RWPE2 (cell line): ENCODE measurements at regions not wholly inside any gene's neighbourhood (a gene's known extent, or its start where the extent isn't known, plus 50 kb on each side); places are given as distances from the start of the nearest gene placed in this dataset.

Experiments
- ATAC-seq: fragments of 200-7000 bp; cut with Tn5 transposase; 3 replicates; pipeline ENCODE4 v1.9.1; 2021; ENCODE audit warnings: low read depth
- DNase-seq: peaks from one replicate; pipeline ENCODE4 v3.0.0-alpha.2; 2020; ENCODE audit warnings: low spot score
- H3K27ac ChIP-seq: fragments of 450-650 bp; 2 replicates; pipeline ENCODE4 v1.5.1; 2017; ENCODE audit warnings: mild to moderate bottlenecking; ENCODE audit not compliant: poor library complexity, severe bottlenecking
- H3K27me3 ChIP-seq: fragments of 250-450 bp; sonication (Bioruptor Pico); 2 replicates; pipeline ENCODE4 v1.5.1; 2021; ENCODE audit warnings: mild to moderate bottlenecking, moderate library complexity; ENCODE audit not compliant: insufficient read depth, poor library complexity, severe bottlenecking
- H3K36me3 ChIP-seq: fragments of 250-450 bp; sonication (Bioruptor Pico); 2 replicates; pipeline ENCODE4 v1.5.1; 2020; ENCODE audit warnings: low read depth, mild to moderate bottlenecking, moderate library complexity
- H3K4me1 ChIP-seq: fragments of 250-450 bp; sonication (Bioruptor Pico); 2 replicates; pipeline ENCODE4 v1.5.1; 2021; ENCODE audit warnings: mild to moderate bottlenecking, moderate library complexity; ENCODE audit not compliant: insufficient read depth, poor library complexity, severe bottlenecking
- H3K4me3 ChIP-seq: fragments of 250-450 bp; sonication (Bioruptor Pico); 2 replicates; pipeline ENCODE4 v1.5.1; 2021; ENCODE audit warnings: mild to moderate bottlenecking, moderate library complexity; ENCODE audit not compliant: severe bottlenecking
- H3K9me3 ChIP-seq: fragments of 250-450 bp; sonication (Bioruptor Pico); 2 replicates; pipeline ENCODE4 v1.5.1; 2021; ENCODE audit warnings: mild to moderate bottlenecking, moderate library complexity; ENCODE audit not compliant: severe bottlenecking
- CTCF ChIP-seq: fragments of 450-650 bp; IDR thresholded peaks from one replicate; pipeline ENCODE4 v1.5.1; 2017; ENCODE audit warnings: mild to moderate bottlenecking, moderate library complexity; ENCODE audit not compliant: poor library complexity, severe bottlenecking

DNA sequence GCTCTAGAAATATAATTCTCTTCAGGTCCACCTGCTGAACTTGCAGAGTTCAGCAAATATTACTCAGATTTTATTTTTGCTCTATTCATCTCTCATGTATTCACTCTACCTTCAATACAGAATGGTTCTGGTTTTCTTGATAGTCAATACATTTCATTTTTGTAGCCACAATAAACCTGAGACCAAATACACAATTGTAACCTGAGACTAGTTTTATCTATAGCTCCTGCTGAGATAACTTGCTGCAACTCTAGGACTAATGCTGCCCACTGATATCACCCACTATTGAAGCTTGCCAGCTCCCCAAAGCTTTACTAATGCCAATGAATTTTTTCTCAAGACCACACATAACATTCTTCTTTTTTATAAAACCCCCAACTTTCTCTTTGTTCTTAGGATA is 229.3 kb downstream of the NSUN3 start:
- DNase-seq (no peak), ATAC-seq (no peak)
- no peak for TF ChIP-seq CTCF
- Histone ChIP-seq H3K4me1 (peaks cover 7% of the 10 kb centered on the region), H3K4me3 (no peak overlapping the region), H3K36me3 (no peaks in the 10 kb centered on the region), H3K27ac (no peak overlapping the region), H3K27me3 (no peaks in the 10 kb centered on the region), H3K9me3 (no peaks in the 10 kb centered on the region)

GRCh38 chr3:94293793-94294195 is 230.9 kb downstream of the NSUN3 start:
- H3K36me3 ChIP-seq, result no peaks in the 10 kb centered on the region
- peaks cover 7% of the 10 kb centered on the region for H3K4me1 ChIP-seq
- no peak overlapping the region for H3K27ac ChIP-seq
- H3K27me3 ChIP-seq, result no peaks in the 10 kb centered on the region
- H3K9me3 ChIP-seq, result no peaks in the 10 kb centered on the region
- H3K4me3 ChIP-seq, result no peak overlapping the region
- DNase-seq (no peak), ATAC-seq (peak; percentile 56)
- no peak for TF ChIP-seq CTCF

DNA sequence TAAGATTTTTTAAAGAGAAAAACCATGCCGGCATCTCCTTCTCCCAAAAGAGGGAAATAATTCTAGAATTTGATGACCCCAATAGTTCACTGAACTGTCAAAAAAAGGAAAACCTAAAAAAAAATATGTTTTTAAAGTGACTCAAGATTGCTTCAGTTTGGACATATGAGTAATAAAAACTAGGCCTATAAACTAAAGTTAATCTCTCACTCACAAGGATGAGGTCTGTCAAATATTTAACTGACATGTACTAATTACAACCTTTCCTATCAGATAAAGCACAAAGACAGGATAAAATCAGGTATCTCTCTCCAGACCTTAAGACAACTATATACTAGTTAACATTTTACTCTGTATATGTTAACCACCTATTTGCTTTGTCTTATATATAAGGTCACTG is 231.9 kb downstream of the NSUN3 start:
- no peaks in the 10 kb centered on the region for H3K36me3 ChIP-seq
- ATAC-seq (no peak), DNase-seq (no peak)
- no peak for TF ChIP-seq CTCF
- H3K4me3 ChIP-seq, result no peak overlapping the region
- no peak overlapping the region for H3K27ac ChIP-seq
- H3K4me1 ChIP-seq, result peaks cover 7% of the 10 kb centered on the region
- no peaks in the 10 kb centered on the region for H3K27me3 ChIP-seq
- H3K9me3 ChIP-seq, result no peaks in the 10 kb centered on the region

DNA sequence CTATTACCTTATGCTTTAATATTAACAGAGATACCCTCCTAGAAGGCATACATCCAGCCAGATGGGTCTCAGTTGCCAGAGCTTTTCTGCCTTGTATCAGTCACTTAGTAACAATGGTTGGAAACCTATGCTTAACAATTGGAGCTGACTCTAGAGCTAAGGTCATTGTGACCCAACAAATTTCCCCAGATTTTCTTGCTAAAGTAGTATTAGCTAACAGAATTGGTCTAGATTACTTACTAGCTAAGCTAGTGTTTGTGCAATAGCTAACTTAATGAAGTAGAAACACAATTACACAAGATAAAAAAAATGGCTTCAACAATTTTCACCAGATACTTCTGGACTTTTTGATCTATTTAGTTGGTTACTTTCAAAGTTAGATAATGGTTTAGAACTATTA is 236.9 kb downstream of the NSUN3 start:
- Histone ChIP-seq H3K4me1 (no peaks in the 10 kb centered on the region), H3K27ac (no peak overlapping the region), H3K9me3 (no peaks in the 10 kb centered on the region), H3K27me3 (no peaks in the 10 kb centered on the region), H3K4me3 (no peak overlapping the region), H3K36me3 (no peaks in the 10 kb centered on the region)
- no peak for TF ChIP-seq CTCF
- ATAC-seq (no peak), DNase-seq (no peak)

GRCh38 chr3:94301366-94301765 is 238.5 kb downstream of the NSUN3 start:
- TF ChIP-seq CTCF, result no peak
- Histone ChIP-seq H3K27me3 (no peaks in the 10 kb centered on the region), H3K27ac (no peak overlapping the region), H3K4me3 (no peak overlapping the region), H3K4me1 (no peaks in the 10 kb centered on the region), H3K36me3 (no peaks in the 10 kb centered on the region), H3K9me3 (no peaks in the 10 kb centered on the region)
- DNase-seq (no peak), ATAC-seq (no peak)
